HepG2 (cell line): ENCODE measurements at regions not wholly inside any gene's neighbourhood (a gene's known extent, or its start where the extent isn't known, plus 50 kb on each side); places are given as distances from the start of the nearest gene placed in this dataset.
A peak's percentile ranks its signal among the peaks of the same experiment; 100 is the strongest.

Experiments used
- ATAC-seq: fragments of 200-7000 bp; cut with Tn5 transposase; 3 replicates; pipeline ENCODE4 v1.9.1; 2020; ENCODE audit warnings: mild to moderate bottlenecking, moderate library complexity
- BruUV-seq: library from RNA; stranded (reverse); fragments of 400-500 nt; replicated peaks from 2 replicates; lab custom pipeline; 2021; lab: Mats Ljungman, UMichigan
- CTCF ChIA-PET: fragments of 300-600 bp; formaldehyde crosslinking; extraction: SDS; loops from one replicate; lab custom pipeline; 2021; ENCODE audit warnings: low total read pairs, inconsistent platforms, low intra/inter-chr PET ratio; lab: Yijun Ruan, JAX
- POLR2A ChIA-PET: fragments of 350-600 bp; sonication (Branson Sonifier 250); formaldehyde crosslinking; loops from one replicate; lab custom pipeline; 2020; ENCODE audit warnings: antibody characterized with exemption, inconsistent platforms; lab: Yijun Ruan, JAX
- DNase-seq: peaks from one replicate; pipeline ENCODE4 v3.0.0-alpha.2; 2015; ENCODE audit warnings: low spot score
- FAIRE-seq: peaks from 3 replicates; lab custom pipeline; 2011; peaks lifted over from hg19 to GRCh38; lab: Jason Lieb, UNC
- H2AFZ ChIP-seq: one replicate; pipeline ENCODE4 v1.6.1; 2011; ENCODE audit warnings: low read length, inconsistent platforms
- H3K27ac ChIP-seq: fragments of 300-600 bp; 3 replicates; pipeline ENCODE4 v1.8.0; 2011; ENCODE audit warnings: mixed run types, mild to moderate bottlenecking, mixed read lengths, low read length, inconsistent platforms; ENCODE audit not compliant: insufficient read depth; ENCODE audit errors: extremely low read length
- H3K27me3 ChIP-seq, 2 experiments: fragments of 200-600 bp in 1 of 2; 2 replicates in 1 of 2; 3 replicates in 1 of 2; pipeline versions ENCODE4 v1.6.0 to v1.8.0; 2011; ENCODE audit warnings: low read length in 2 of 2, mild to moderate bottlenecking in 2 of 2, moderate library complexity in 2 of 2, inconsistent platforms in 1 of 2; ENCODE audit not compliant: insufficient read depth in 2 of 2, control insufficient read depth in 1 of 2
- H3K36me3 ChIP-seq, 2 experiments: fragments of 200-600 bp in 1 of 2; replicated peaks in 1 of 2; 2 replicates in 1 of 2; 3 replicates in 1 of 2; pipeline versions ENCODE4 v1.5.1 to v1.8.0; 2011; ENCODE audit warnings: low read length in 2 of 2, inconsistent platforms in 1 of 2; ENCODE audit not compliant: insufficient read depth in 2 of 2, control insufficient read depth in 1 of 2
- H3K4me1 ChIP-seq: 2 replicates; pipeline ENCODE4 v1.5.1; 2012; ENCODE audit warnings: low read length, inconsistent platforms; ENCODE audit not compliant: insufficient read depth
- H3K4me2 ChIP-seq: 2 replicates; pipeline ENCODE4 v1.6.0; 2011; ENCODE audit warnings: low read depth, low read length, inconsistent platforms
- H3K4me3 ChIP-seq, 3 experiments: fragments of 200-600 bp in 1 of 3; sonication (generic), shearing (Covaris generic) in 1 of 3; replicated peaks in 1 of 3; 2 replicates each; pipeline ENCODE4 v1.5.1; 2011 to 2016; ENCODE audit warnings: low read length in 3 of 3, inconsistent platforms in 2 of 3, low read depth in 2 of 3, mild to moderate bottlenecking in 2 of 3, control low read depth in 1 of 3, mixed read lengths in 1 of 3; ENCODE audit not compliant: insufficient read depth in 1 of 3
- H3K79me2 ChIP-seq: one replicate; pipeline ENCODE4 v1.6.1; 2011; ENCODE audit warnings: low read length, inconsistent platforms; ENCODE audit not compliant: insufficient read depth
- H3K9ac ChIP-seq: 2 replicates; pipeline ENCODE4 v1.6.0; 2011; ENCODE audit warnings: mild to moderate bottlenecking, low read depth, low read length, inconsistent platforms; ENCODE audit not compliant: insufficient read depth
- H3K9me3 ChIP-seq: 2 replicates; pipeline ENCODE4 v1.5.1; 2012; ENCODE audit warnings: mild to moderate bottlenecking, low read length
- H4K20me1 ChIP-seq: 2 replicates; pipeline ENCODE4 v1.6.0; 2011; ENCODE audit warnings: inconsistent platforms, mild to moderate bottlenecking, low read length, moderate library complexity; ENCODE audit not compliant: insufficient read depth
- ATF7 ChIP-seq, 2 experiments: fragments of 450-650 bp in 1 of 2; sonication (generic) in 1 of 2; formaldehyde crosslinking in 1 of 2; IDR thresholded peaks; 2 replicates each; pipeline versions ENCODE4 v1.4.0 to v1.6.1; 2016 to 2020; ENCODE audit warnings: antibody characterized with exemption in 1 of 2, mild to moderate bottlenecking in 1 of 2, missing genetic modification reagents in 1 of 2
- ZNF331 ChIP-seq: sonication (generic); formaldehyde crosslinking; IDR thresholded peaks from 2 replicates; pipeline ENCODE4 v1.4.0; 2020; ENCODE audit warnings: missing genetic modification reagents
- WGBS: methylation state at CpG from one replicate; pipeline ENCODE4 v1.1.6; 2017; ENCODE audit warnings: low lambda C conversion rate; 5-methylcytosine and 5-hydroxymethylcytosine counted together
- in situ Hi-C: cut with HindIII; loops from 2 replicates; pipeline ENCODE4 v1.10.0; 2017; ENCODE audit warnings: low pct_unique_long_range_greater_than_20kb; ENCODE audit not compliant: extremely low pct_ligation_motif_present
- intact Hi-C: fragments of 100-400 bp; cut with micrococcal nuclease; formaldehyde crosslinking; loops from one replicate; pipeline ENCODE4 v1.10.0; 2022; ENCODE audit not compliant: unreplicated experiment
- TF ChIP-seq, protein P1 (sequence below): sonication (generic); formaldehyde crosslinking; IDR thresholded peaks from 2 replicates; pipeline ENCODE4 v1.9.0; 2022; ENCODE audit warnings: missing genetic modification reagents, mild to moderate bottlenecking, borderline replicate concordance

DNA sequence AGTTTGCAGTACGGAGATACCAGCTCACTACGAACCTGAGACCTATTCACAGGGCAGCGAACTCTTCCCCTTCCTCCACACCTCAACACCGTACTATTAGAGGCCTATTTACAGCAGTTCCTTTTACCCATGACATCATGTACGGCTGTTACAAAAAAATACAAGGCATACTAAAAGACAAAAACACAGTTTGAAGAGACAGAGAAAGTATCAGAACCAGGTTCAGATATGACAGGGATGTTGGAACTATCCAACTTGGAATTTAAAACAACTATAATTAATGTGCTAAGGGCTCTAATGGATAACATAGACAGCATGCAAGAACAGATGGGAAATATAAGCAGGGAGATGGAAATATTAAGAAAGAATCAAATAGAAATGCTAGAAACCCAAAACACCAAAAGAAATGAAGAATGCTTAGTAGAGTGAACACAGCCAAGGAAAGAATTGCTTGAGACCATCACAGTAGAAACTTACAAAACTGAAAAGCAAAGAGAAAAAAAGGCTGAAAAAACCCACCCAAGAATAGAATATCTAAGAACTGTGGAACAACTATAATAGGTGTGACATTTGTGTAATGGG lies 99.2 kb upstream of the ZNF521 start:
- no peak overlapping the region for H3K27ac ChIP-seq
- no peak overlapping the region for H3K9ac ChIP-seq
- no peak overlapping the region for H2AFZ ChIP-seq
- no peaks in the 10 kb centered on the region for H4K20me1 ChIP-seq
- no peak for ATAC-seq
- CTCF ChIA-PET: no interaction called here
- no peak for FAIRE-seq
- no peaks in the 10 kb centered on the region for H3K79me2 ChIP-seq
- BruUV-seq: no TSS peak
- DNase-seq: no peak
- in situ Hi-C loops: no loop called here
- no peaks in the 10 kb centered on the region for H3K27me3 ChIP-seq
- no peak overlapping the region for H3K4me2 ChIP-seq
- intact Hi-C loops: no loop called here
- H3K9me3 ChIP-seq: no peaks in the 10 kb centered on the region
- no peaks in the 10 kb centered on the region for H3K4me1 ChIP-seq
- POLR2A ChIA-PET: no interaction called here
- H3K4me3 ChIP-seq: no peak overlapping the region
- H3K36me3 ChIP-seq: no peaks in the 10 kb centered on the region
- 10% methylated on average over 5 of the region's 5 CpGs for WGBS
- TF ChIP-seq ATF7 (IDR thresholded peaks at IDR 0.05) (0 out of 2 replicates have a peak, but pooled peaks have one; percentile 2), ATF7 (CRISPR knock-in tag; IDR thresholded peaks at IDR 0.05) (no peak), ZNF331 (no peak)

DNA sequence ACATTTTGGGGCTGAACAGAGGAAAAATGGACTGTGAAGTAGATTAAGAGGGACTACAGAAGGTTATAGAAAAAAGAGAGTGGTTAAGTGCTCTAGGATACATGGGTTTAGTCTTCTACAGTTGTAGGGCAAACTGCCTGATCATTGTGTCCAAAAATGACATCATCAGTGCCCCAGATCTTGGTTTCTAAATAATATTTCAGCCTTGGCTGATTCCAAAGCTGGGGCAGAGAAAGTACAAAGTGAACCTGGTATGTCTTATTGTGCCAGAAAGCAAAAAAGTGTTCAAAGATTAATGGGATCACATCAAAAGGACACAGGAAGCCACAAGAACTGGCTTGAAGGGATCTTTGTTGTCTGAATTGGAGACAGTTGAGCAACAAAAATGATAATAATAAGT lies 97.1 kb upstream of the ZNF521 start:
- TF ChIP-seq ATF7 (IDR thresholded peaks at IDR 0.05): peak; percentile 41; the same call in 1 of the 2 replicates
- no peak for TF ChIP-seq ATF7 (CRISPR knock-in tag; IDR thresholded peaks at IDR 0.05)
- TF ChIP-seq, protein P1, sequence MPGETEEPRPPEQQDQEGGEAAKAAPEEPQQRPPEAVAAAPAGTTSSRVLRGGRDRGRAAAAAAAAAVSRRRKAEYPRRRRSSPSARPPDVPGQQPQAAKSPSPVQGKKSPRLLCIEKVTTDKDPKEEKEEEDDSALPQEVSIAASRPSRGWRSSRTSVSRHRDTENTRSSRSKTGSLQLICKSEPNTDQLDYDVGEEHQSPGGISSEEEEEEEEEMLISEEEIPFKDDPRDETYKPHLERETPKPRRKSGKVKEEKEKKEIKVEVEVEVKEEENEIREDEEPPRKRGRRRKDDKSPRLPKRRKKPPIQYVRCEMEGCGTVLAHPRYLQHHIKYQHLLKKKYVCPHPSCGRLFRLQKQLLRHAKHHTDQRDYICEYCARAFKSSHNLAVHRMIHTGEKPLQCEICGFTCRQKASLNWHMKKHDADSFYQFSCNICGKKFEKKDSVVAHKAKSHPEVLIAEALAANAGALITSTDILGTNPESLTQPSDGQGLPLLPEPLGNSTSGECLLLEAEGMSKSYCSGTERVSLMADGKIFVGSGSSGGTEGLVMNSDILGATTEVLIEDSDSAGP (CRISPR knock-in tag): no peak
- DNase-seq (no peak), ATAC-seq (no peak), FAIRE-seq (no peak)
- Histone ChIP-seq H4K20me1 (no peaks in the 10 kb centered on the region), H3K9ac (no peak overlapping the region), H3K4me3 (no peak overlapping the region), H3K79me2 (no peaks in the 10 kb centered on the region), H3K4me1 (no peaks in the 10 kb centered on the region), H3K36me3 (no peaks in the 10 kb centered on the region), H3K4me2 (no peak overlapping the region), H3K27me3 (no peaks in the 10 kb centered on the region), H3K9me3 (no peaks in the 10 kb centered on the region), H3K27ac (no peak overlapping the region), H2AFZ (no peak overlapping the region)
- no TSS peak for BruUV-seq
- intact Hi-C loops (no loop called here), in situ Hi-C loops (no loop called here)
- CTCF ChIA-PET: no interaction called here
- POLR2A ChIA-PET: no interaction called here
